IMR-90 (cell line): ENCODE measurements at regions not wholly inside any gene's neighbourhood (a gene's known extent, or its start where the extent isn't known, plus 50 kb on each side); places are given as distances from the start of the nearest gene placed in this dataset.

Source experiments
- ATAC-seq: fragments of 200-7000 bp; cut with Tn5 transposase; 2 replicates; pipeline ENCODE4 v1.9.1; 2020; ENCODE audit warnings: low read depth, mild to moderate bottlenecking, moderate library complexity
- BruUV-seq: library from RNA; stranded (reverse); fragments of 400-500 nt; replicated peaks from 2 replicates; lab custom pipeline; 2021; lab: Mats Ljungman, UMichigan
- CTCF ChIA-PET: fragments of 300-600 bp; formaldehyde crosslinking; extraction: SDS; loops from one replicate; lab custom pipeline; 2021; ENCODE audit warnings: antibody characterized with exemption; lab: Yijun Ruan, JAX
- POLR2A ChIA-PET: fragments of 300-600 bp; sonication (Branson Sonifier 250); formaldehyde crosslinking; loops from one replicate; lab custom pipeline; 2022; ENCODE audit warnings: antibody characterized with exemption; ENCODE audit not compliant: unreplicated experiment; lab: Charles Lee
- DNase-seq: peaks from one replicate; pipeline ENCODE4 v3.0.0; 2013
- H2AFZ ChIP-seq: replicated peaks from 2 replicates; pipeline ENCODE3; 2013; ENCODE audit warnings: low read length, mild to moderate bottlenecking; ENCODE audit not compliant: poor library complexity
- H2AK5ac ChIP-seq: 2 replicates; pipeline ENCODE4 v1.6.1; 2013; ENCODE audit warnings: low read depth, low read length, inconsistent platforms
- H2AK9ac ChIP-seq: replicated peaks from 2 replicates; pipeline ENCODE3; 2013; ENCODE audit warnings: mild to moderate bottlenecking, low read depth, low read length, moderate library complexity; ENCODE audit not compliant: poor library complexity
- H2BK120ac ChIP-seq: 2 replicates; pipeline ENCODE4 v1.6.1; 2013; ENCODE audit warnings: low read depth, low read length, inconsistent platforms
- H2BK15ac ChIP-seq: 3 replicates; pipeline ENCODE4 v1.6.1; 2013; ENCODE audit warnings: low read depth, low read length, inconsistent platforms
- H2BK20ac ChIP-seq: 2 replicates; pipeline ENCODE4 v1.6.1; 2013; ENCODE audit warnings: low read depth, mild to moderate bottlenecking, inconsistent platforms, low read length, moderate library complexity
- H2BK5ac ChIP-seq: 2 replicates; pipeline ENCODE4 v1.6.1; 2013; ENCODE audit warnings: mild to moderate bottlenecking, low read depth, low read length, inconsistent platforms; ENCODE audit not compliant: poor library complexity, severe bottlenecking
- H3K14ac ChIP-seq: replicated peaks from 2 replicates; pipeline ENCODE4 v1.6.1; 2013; ENCODE audit warnings: low read depth, low read length, inconsistent platforms
- H3K18ac ChIP-seq: 2 replicates; pipeline ENCODE4 v1.6.1; 2013; ENCODE audit warnings: low read depth, low read length, control low read depth
- H3K23ac ChIP-seq: 2 replicates; pipeline ENCODE4 v1.6.1; 2013; ENCODE audit warnings: low read depth, low read length, inconsistent platforms
- H3K27ac ChIP-seq: 2 replicates; pipeline ENCODE4 v1.5.1; 2013; ENCODE audit warnings: mild to moderate bottlenecking, control low read depth, low read length; ENCODE audit not compliant: insufficient read depth
- H3K27me3 ChIP-seq: 2 replicates; pipeline ENCODE4 v1.6.1; 2013; ENCODE audit warnings: low read length; ENCODE audit not compliant: control insufficient read depth, insufficient read depth
- H3K36me3 ChIP-seq: 2 replicates; pipeline ENCODE4 v1.6.1; 2013; ENCODE audit warnings: low read length, mixed read lengths; ENCODE audit not compliant: control insufficient read depth, insufficient read depth
- H3K4ac ChIP-seq: 2 replicates; pipeline ENCODE4 v1.6.1; 2013; ENCODE audit warnings: low read depth, low read length, inconsistent platforms
- H3K4me1 ChIP-seq: 2 replicates; pipeline ENCODE4 v1.6.1; 2013; ENCODE audit warnings: low read length, mixed read lengths; ENCODE audit not compliant: control insufficient read depth, insufficient read depth
- H3K4me2 ChIP-seq: 2 replicates; pipeline ENCODE4 v1.6.1; 2013; ENCODE audit warnings: low read depth, mild to moderate bottlenecking, control low read depth, low read length, moderate library complexity
- H3K4me3 ChIP-seq: 2 replicates; pipeline ENCODE4 v1.5.1; 2013; ENCODE audit warnings: low read depth, mild to moderate bottlenecking, control low read depth, low read length, moderate library complexity; ENCODE audit not compliant: insufficient read depth
- H3K56ac ChIP-seq: 2 replicates; pipeline ENCODE4 v1.6.1; 2013; ENCODE audit warnings: low read length, inconsistent platforms; ENCODE audit not compliant: insufficient read depth; ENCODE audit errors: extremely low read depth
- H3K79me1 ChIP-seq, 2 experiments: 2 replicates each; pipeline ENCODE4 v1.6.1; 2013; ENCODE audit warnings: low read length in 2 of 2, inconsistent platforms in 1 of 2, low read depth in 1 of 2
- H3K9ac ChIP-seq: 2 replicates; pipeline ENCODE4 v1.6.1; 2013; ENCODE audit warnings: low read depth, low read length, control low read depth
- H3K9me1 ChIP-seq: 2 replicates; pipeline ENCODE4 v1.6.1; 2013; ENCODE audit warnings: low read length, inconsistent platforms; ENCODE audit not compliant: insufficient read depth
- H3K9me3 ChIP-seq: 2 replicates; pipeline ENCODE4 v1.6.1; 2013; ENCODE audit warnings: low read length; ENCODE audit not compliant: control insufficient read depth, insufficient read depth
- H4K20me1 ChIP-seq: 2 replicates; pipeline ENCODE4 v1.6.1; 2013; ENCODE audit warnings: low read length, inconsistent platforms; ENCODE audit not compliant: insufficient read depth
- H4K5ac ChIP-seq: 2 replicates; pipeline ENCODE4 v1.6.1; 2013; ENCODE audit warnings: mild to moderate bottlenecking, low read depth, low read length, control low read depth
- H4K8ac ChIP-seq, 2 experiments: 2 replicates each; pipeline ENCODE4 v1.6.1; 2013; ENCODE audit warnings: low read depth in 2 of 2, low read length in 2 of 2, control low read depth in 1 of 2, inconsistent platforms in 1 of 2
- H4K91ac ChIP-seq: 2 replicates; pipeline ENCODE4 v1.6.1; 2013; ENCODE audit warnings: low read depth, low read length, inconsistent platforms; ENCODE audit not compliant: insufficient read depth
- CHD1 ChIP-seq: IDR thresholded peaks from 2 replicates; pipeline ENCODE4 v1.6.1; 2012; ENCODE audit warnings: low read depth, low read length, improper control_type of control experiment
- CTCF ChIP-seq: conservative IDR thresholded peaks from 2 replicates; pipeline ENCODE4 v1.5.1; 2012; ENCODE audit warnings: mild to moderate bottlenecking, low read depth, low read length, improper control_type of control experiment
- FOS ChIP-seq: fragments of 150-350 bp; IDR thresholded peaks from 2 replicates; pipeline ENCODE4 v1.6.1; 2016; ENCODE audit warnings: low read depth, low read length
- NFE2L2 ChIP-seq: fragments of 150-350 bp; IDR thresholded peaks from 2 replicates; pipeline ENCODE4 v1.6.1; 2016; ENCODE audit warnings: low read depth, mild to moderate bottlenecking, low read length
- RAD21 ChIP-seq: IDR thresholded peaks from 2 replicates; pipeline ENCODE4 v1.6.1; 2012; ENCODE audit warnings: low read length, improper control_type of control experiment
- WGBS, 2 experiments: methylation state at CpG; one replicate each; pipeline versions ENCODE4 v1.1.5 to v1.1.7; 2013; ENCODE audit warnings: missing lambda C conversion rate in 2 of 2; ENCODE audit not compliant: insufficient read length in 1 of 2; ENCODE audit errors: extremely low coverage in 2 of 2; 5-methylcytosine and 5-hydroxymethylcytosine counted together
- dilution Hi-C: fragments of 300-500 bp; cut with HindIII; formaldehyde crosslinking; loops from one replicate; pipeline ENCODE4 v1.14.3; 2018; ENCODE audit warnings: low sequenced_read_pairs; ENCODE audit not compliant: unreplicated experiment
- in situ Hi-C: fragments of 300-500 bp; cut with MboI; formaldehyde crosslinking; loops from 3 replicates; pipeline ENCODE4 v1.14.3; 2019; ENCODE audit warnings: low sequenced_read_pairs, inconsistent platforms, mixed read lengths
- intact Hi-C: fragments of 100-400 bp; cut with micrococcal nuclease; formaldehyde crosslinking; loops from 2 replicates; pipeline ENCODE4 v1.10.0; 2022

- no peak for ATAC-seq
- H3K9me1 ChIP-seq, result no peaks in the 10 kb centered on the region
- no peak overlapping the region for H3K56ac ChIP-seq
- H3K27ac ChIP-seq, result no peak overlapping the region
- H4K20me1 ChIP-seq, result no peaks in the 10 kb centered on the region
- H2BK120ac ChIP-seq, result peak overlapping the region; percentile 41; the same call in 1 of the 2 replicates
- H2AK9ac ChIP-seq, result no peak overlapping the region
- intact Hi-C loops (no loop called here), dilution Hi-C loops (no loop called here), in situ Hi-C loops (no loop called here)
- H3K4me2 ChIP-seq, result no peak overlapping the region
- peak overlapping the region; percentile 18; the same call in 1 of the 3 replicates for H2BK15ac ChIP-seq
- ChIA-PET POLR2A (no interaction called here), CTCF (no interaction called here)
- BruUV-seq, result no TSS peak
- no peak for DNase-seq
- H3K14ac ChIP-seq, result peak overlapping the region; percentile 7; the same call in 1 of the 2 replicates
- 0 out of 2 replicates have a peak overlapping the region, but pooled peaks have one; percentile 3 for H3K18ac ChIP-seq
- peak overlapping the region; percentile 39; the same call in 1 of the 2 replicates for H4K5ac ChIP-seq
- no peaks in the 10 kb centered on the region for H3K27me3 ChIP-seq
- H2AK5ac ChIP-seq, result no peak overlapping the region
- H3K36me3 ChIP-seq, result no peaks in the 10 kb centered on the region
- H3K9me3 ChIP-seq, result peaks cover 5% of the 10 kb centered on the region; the same call in 1 of the 2 replicates
- no peak overlapping the region for H3K9ac ChIP-seq
- H3K23ac ChIP-seq, result no peak overlapping the region
- no peak overlapping the region for H2BK5ac ChIP-seq
- TF ChIP-seq FOS (no peak), NFE2L2 (no peak), RAD21 (no peak), CHD1 (no peak), CTCF (no peak)
- H3K4ac ChIP-seq, result peak overlapping the region; percentile 24
- H4K91ac ChIP-seq, result peak overlapping the region; percentile 54
- peak overlapping the region; percentile 47 for H2BK20ac ChIP-seq
- no peak overlapping the region for H4K8ac ChIP-seq
- no peak overlapping the region for H3K4me3 ChIP-seq
- WGBS, 2 experiments, result 83% methylated on average over 1 of the region's 4 CpGs; no CpG with 5 or more reads in 1 of the 2 experiments
- no peak overlapping the region for H2AFZ ChIP-seq
- peaks cover 0 to 4% of the 10 kb centered on the region in 2 experiments; a peak in 1 of 4 replicates for H3K79me1 ChIP-seq
- H3K4me1 ChIP-seq, result peaks cover 5% of the 10 kb centered on the region
These were observed 213.4 kb downstream of the AUH start for GRCh38 chr9:91148306-91148705.
